Stomach (tissue), 8 donors: ENCODE measurements at regions not wholly inside any gene's neighbourhood (a gene's known extent, or its start where the extent isn't known, plus 50 kb on each side); places are given as distances from the start of the nearest gene placed in this dataset.

Experiments
- DNase-seq, 2 donors: peaks; one replicate each; pipeline versions ENCODE4 v3.0.0 to v3.0.0-alpha.2; 2013 to 2019
- H3K27ac ChIP-seq, 5 donors: fragments of 200-600 bp in 4 of 5; sonication (generic) in 4 of 5; one replicate each; pipeline ENCODE4 v1.5.1; 2013 to 2019; ENCODE audit warnings: mild to moderate bottlenecking in 1 of 5, moderate library complexity in 1 of 5
- H3K27me3 ChIP-seq, 3 donors: fragments of 200-600 bp; sonication (generic); one replicate each; pipeline ENCODE4 v1.5.1; 2017 to 2019; ENCODE audit warnings: mixed run types in 1 of 3
- H3K36me3 ChIP-seq, 4 donors: fragments of 200-600 bp; sonication (generic); 1 replicate in 3 of 4; 2 replicates in 1 of 4; pipeline ENCODE4 v1.5.1; 2016 to 2019
- H3K4me1 ChIP-seq, 4 donors: fragments of 200-600 bp; sonication (generic); one replicate each; pipeline ENCODE4 v1.5.1; 2016 to 2019
- H3K4me3 ChIP-seq, 4 donors: fragments of 200-600 bp; sonication (generic) in 3 of 4; one replicate each; pipeline ENCODE4 v1.5.1; 2016 to 2019; ENCODE audit warnings: mild to moderate bottlenecking in 1 of 4
- H3K9me3 ChIP-seq, 4 donors: fragments of 200-600 bp; sonication (generic); one replicate each; pipeline ENCODE4 v1.5.1; 2016 to 2019
- EP300 ChIP-seq: sonication (generic); formaldehyde crosslinking; IDR thresholded peaks from one replicate; pipeline ENCODE4 v1.6.1; 2017; ENCODE audit warnings: antibody characterized with exemption
- POLR2A ChIP-seq, 4 donors: fragments of 450-650 bp; IDR thresholded peaks; one replicate each; pipeline ENCODE4 v1.6.1; 2016; ENCODE audit warnings: antibody characterized with exemption in 4 of 4, control low read depth in 2 of 4, mild to moderate bottlenecking in 1 of 4, moderate library complexity in 1 of 4
- POLR2AphosphoS5 ChIP-seq, 3 donors: sonication (generic); formaldehyde crosslinking; IDR thresholded peaks; one replicate each; pipeline ENCODE4 v1.6.1; 2016; ENCODE audit warnings: antibody characterized with exemption in 3 of 3
- WGBS, 5 donors: extraction: QIAGEN DNeasy Blood & Tissue Kit in 3 of 5; methylation state at CpG; one replicate each; pipeline versions ENCODE4 v1.1.5 to v1.1.7; 2013 to 2018; 5-methylcytosine and 5-hydroxymethylcytosine counted together
- intact Hi-C: fragments of 100-400 bp; cut with DNase I; formaldehyde crosslinking; loops from one replicate; pipeline ENCODE4 v1.15.1; 2023; ENCODE audit warnings: low total_unique reads
- TF ChIP-seq, protein P1 (sequence below), 7 experiments: fragments of 450-650 bp in 4 of 7; fragments of 200-600 bp in 3 of 7; sonication (generic) in 3 of 7; IDR thresholded peaks; one replicate each; pipeline ENCODE4 v1.5.1; 2016 to 2019; ENCODE audit warnings: antibody characterized with exemption in 7 of 7, control low read depth in 2 of 7, mild to moderate bottlenecking in 1 of 7
- donor health status: healthy with polysubstance abuse.
- donor health status: Bipolar disorder and iron deficiency.
- donor health status: healthy.

DNA sequence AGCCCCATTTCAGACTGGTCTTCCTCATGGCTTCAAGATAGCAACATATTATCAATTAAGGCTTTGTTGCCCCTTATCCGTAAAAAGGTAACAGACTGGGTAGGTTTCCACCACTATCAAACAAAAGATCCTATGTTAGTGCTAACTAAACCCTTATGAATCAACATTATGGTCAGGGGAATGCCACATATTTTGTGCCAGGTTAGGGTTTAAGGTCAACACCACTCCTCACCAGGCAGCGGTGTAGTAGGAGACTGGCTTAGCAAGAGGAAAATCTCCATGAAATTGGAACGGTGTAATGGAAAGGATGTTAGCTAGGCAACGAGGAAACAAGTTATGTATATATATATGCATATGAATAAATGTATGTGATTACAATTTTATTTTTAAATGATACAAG is 655.8 kb downstream of the TLR4 start:
- 64 to 80% (median 77%) methylated on average over 4 of the region's 4 CpGs for WGBS, 5 donors
- Histone ChIP-seq H3K36me3 (no peaks in the 10 kb centered on the region), H3K9me3 (peaks cover 0 to 14% (median 12%) of the 10 kb centered on the region in 4 donors), H3K4me3 (no peak overlapping the region), H3K27me3 (no peaks in the 10 kb centered on the region), H3K27ac (no peak overlapping the region), H3K4me1 (no peaks in the 10 kb centered on the region)
- TF ChIP-seq POLR2AphosphoS5 (IDR thresholded peaks at IDR 0.05) (no peak), POLR2A (IDR thresholded peaks at IDR 0.05) (no peak), EP300 (no peak)
- TF ChIP-seq, protein P1, sequence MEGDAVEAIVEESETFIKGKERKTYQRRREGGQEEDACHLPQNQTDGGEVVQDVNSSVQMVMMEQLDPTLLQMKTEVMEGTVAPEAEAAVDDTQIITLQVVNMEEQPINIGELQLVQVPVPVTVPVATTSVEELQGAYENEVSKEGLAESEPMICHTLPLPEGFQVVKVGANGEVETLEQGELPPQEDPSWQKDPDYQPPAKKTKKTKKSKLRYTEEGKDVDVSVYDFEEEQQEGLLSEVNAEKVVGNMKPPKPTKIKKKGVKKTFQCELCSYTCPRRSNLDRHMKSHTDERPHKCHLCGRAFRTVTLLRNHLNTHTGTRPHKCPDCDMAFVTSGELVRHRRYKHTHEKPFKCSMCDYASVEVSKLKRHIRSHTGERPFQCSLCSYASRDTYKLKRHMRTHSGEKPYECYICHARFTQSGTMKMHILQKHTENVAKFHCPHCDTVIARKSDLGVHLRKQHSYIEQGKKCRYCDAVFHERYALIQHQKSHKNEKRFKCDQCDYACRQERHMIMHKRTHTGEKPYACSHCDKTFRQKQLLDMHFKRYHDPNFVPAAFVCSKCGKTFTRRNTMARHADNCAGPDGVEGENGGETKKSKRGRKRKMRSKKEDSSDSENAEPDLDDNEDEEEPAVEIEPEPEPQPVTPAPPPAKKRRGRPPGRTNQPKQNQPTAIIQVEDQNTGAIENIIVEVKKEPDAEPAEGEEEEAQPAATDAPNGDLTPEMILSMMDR (IDR thresholded peaks at IDR 0.05): no peak
- intact Hi-C loops: no loop called here
- no peak for DNase-seq

DNA sequence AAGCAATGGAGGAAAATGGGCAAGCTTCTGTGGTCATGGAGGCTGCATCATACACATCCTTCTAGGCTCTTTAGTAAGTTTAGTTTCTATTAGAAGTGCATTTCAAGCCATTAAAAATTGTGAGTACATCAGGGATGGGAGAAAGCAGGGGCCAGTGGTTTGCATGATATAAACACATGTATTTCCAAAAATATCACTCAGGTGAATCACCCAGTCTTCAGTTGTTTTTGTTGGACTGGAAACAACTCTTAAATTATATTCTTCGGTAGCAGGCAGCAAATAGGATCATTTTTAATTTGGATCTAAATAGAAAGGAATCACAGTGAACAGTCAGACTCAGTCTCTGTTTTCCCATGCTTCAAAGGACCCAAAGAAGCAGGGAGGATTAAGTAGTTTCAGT is 657.9 kb downstream of the TLR4 start:
- intact Hi-C loops: no loop called here
- DNase-seq: no peak
- Histone ChIP-seq H3K4me1 (no peaks in the 10 kb centered on the region), H3K9me3 (peaks cover 0 to 14% (median 12%) of the 10 kb centered on the region in 4 donors), H3K36me3 (no peaks in the 10 kb centered on the region), H3K27ac (no peak overlapping the region), H3K27me3 (no peaks in the 10 kb centered on the region), H3K4me3 (no peak overlapping the region)
- TF ChIP-seq POLR2A (IDR thresholded peaks at IDR 0.05) (no peak), POLR2AphosphoS5 (IDR thresholded peaks at IDR 0.05) (no peak), EP300 (no peak)
- TF ChIP-seq, protein P1 (IDR thresholded peaks at IDR 0.05): no peak
- 72 to 87% (median 79%) methylated on average over 1 of the region's 1 CpG for WGBS, 5 donors

DNA sequence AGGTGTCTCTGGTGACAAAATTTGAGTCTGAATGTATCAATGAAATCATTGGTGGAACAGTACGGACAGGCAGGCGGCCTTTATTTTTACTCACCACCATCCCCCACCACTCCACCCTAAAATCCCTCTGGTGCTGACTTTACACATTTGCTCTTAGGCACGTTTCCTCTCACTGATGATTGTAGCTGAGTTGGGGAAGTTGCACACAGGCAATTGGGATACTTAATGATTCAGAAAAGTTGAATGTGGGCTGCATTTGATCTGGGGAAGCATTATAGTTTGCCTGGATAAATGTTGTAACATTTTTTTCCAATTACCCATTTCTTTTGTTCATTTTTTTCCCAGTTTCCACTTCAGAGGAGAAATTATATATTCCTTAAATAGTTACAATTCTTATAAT is 658.4 kb downstream of the TLR4 start:
- WGBS, 5 donors: 68 to 76% (median 71%) methylated on average over 3 of the region's 3 CpGs
- no peaks in the 10 kb centered on the region for H3K36me3 ChIP-seq
- TF ChIP-seq, protein P1 (IDR thresholded peaks at IDR 0.05): no peak
- no peak for TF ChIP-seq POLR2AphosphoS5 (IDR thresholded peaks at IDR 0.05)
- TF ChIP-seq EP300: no peak
- intact Hi-C loops: no loop called here
- H3K9me3 ChIP-seq: peaks cover 0 to 14% (median 12%) of the 10 kb centered on the region in 4 donors
- no peak overlapping the region for H3K27ac ChIP-seq
- H3K27me3 ChIP-seq: no peaks in the 10 kb centered on the region
- H3K4me1 ChIP-seq: no peaks in the 10 kb centered on the region
- DNase-seq: no peak
- H3K4me3 ChIP-seq: no peak overlapping the region

DNA sequence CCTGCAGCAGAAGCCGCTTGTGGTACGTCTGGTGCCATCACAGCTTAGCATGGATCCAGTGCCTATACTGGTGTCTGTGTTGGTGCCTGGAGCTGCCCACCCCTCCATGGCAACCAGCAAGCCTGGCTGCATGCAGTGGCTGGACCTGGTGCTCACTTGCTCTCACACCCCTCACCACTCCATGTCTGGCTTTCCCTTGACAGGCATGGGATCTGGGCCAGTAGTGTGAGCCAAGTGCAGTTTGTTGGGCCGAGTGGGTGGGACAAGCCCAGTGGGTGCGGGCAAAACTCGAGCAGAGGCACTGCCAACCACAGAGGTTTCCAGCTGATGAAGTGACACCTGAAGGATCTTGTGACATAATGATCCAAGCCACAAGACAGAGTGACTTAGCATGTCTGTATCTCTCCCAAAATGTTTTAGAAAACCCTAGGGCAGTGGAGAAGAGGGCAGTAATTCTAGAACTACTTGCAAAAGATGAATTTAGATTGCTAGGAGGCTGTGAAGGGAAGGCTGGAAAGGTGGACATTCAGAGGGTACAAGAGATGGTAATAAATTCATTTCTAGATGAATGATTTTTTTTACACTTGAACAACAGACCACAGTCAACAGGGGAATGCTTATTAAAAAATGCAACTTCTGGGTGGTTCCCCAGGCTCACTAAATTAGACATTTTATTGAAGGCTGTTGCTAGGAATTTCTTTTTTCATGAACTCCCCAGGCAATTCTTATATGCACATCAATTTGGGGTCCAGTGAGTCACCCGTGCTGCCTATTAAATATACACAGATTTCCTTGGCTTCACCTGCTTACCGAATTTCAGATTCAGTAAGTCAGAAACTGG is 660.3 kb downstream of the TLR4 start:
- no peak for DNase-seq
- Histone ChIP-seq H3K36me3 (no peaks in the 10 kb centered on the region), H3K9me3 (peaks cover 0 to 14% (median 12%) of the 10 kb centered on the region in 4 donors), H3K4me1 (no peaks in the 10 kb centered on the region), H3K27me3 (no peaks in the 10 kb centered on the region), H3K27ac (no peak overlapping the region), H3K4me3 (no peak overlapping the region)
- WGBS, 5 donors: 74 to 87% (median 82%) methylated on average over 7 of the region's 7 CpGs
- TF ChIP-seq EP300: no peak
- no peak for TF ChIP-seq POLR2A (IDR thresholded peaks at IDR 0.05)
- TF ChIP-seq, protein P1 (IDR thresholded peaks at IDR 0.05): no peak
- TF ChIP-seq POLR2AphosphoS5 (IDR thresholded peaks at IDR 0.05): no peak
- intact Hi-C loops: no loop called here
